IPS-15b (cell line): ENCODE measurements at regions not wholly inside any gene's neighbourhood (a gene's known extent, or its start where the extent isn't known, plus 50 kb on each side); places are given as distances from the start of the nearest gene placed in this dataset.

Experiments
- H3K27me3 ChIP-seq: one replicate; pipeline ENCODE4 v1.6.1; 2013; ENCODE audit warnings: low read length; ENCODE audit not compliant: control insufficient read depth, insufficient read depth
- H3K36me3 ChIP-seq: one replicate; pipeline ENCODE4 v1.6.1; 2013; ENCODE audit warnings: low read length; ENCODE audit not compliant: control insufficient read depth, insufficient read depth
- H3K4me1 ChIP-seq: one replicate; pipeline ENCODE4 v1.6.1; 2013; ENCODE audit warnings: mild to moderate bottlenecking, low read length; ENCODE audit not compliant: control insufficient read depth, insufficient read depth
- H3K4me3 ChIP-seq: one replicate; pipeline ENCODE4 v1.5.1; 2013; ENCODE audit warnings: low read depth, low read length
- H3K9ac ChIP-seq: one replicate; pipeline ENCODE4 v1.6.1; 2013; ENCODE audit warnings: low read depth, mild to moderate bottlenecking, low read length
- H3K9me3 ChIP-seq: one replicate; pipeline ENCODE4 v1.6.1; 2013; ENCODE audit warnings: mild to moderate bottlenecking, low read length; ENCODE audit not compliant: control insufficient read depth, insufficient read depth

DNA sequence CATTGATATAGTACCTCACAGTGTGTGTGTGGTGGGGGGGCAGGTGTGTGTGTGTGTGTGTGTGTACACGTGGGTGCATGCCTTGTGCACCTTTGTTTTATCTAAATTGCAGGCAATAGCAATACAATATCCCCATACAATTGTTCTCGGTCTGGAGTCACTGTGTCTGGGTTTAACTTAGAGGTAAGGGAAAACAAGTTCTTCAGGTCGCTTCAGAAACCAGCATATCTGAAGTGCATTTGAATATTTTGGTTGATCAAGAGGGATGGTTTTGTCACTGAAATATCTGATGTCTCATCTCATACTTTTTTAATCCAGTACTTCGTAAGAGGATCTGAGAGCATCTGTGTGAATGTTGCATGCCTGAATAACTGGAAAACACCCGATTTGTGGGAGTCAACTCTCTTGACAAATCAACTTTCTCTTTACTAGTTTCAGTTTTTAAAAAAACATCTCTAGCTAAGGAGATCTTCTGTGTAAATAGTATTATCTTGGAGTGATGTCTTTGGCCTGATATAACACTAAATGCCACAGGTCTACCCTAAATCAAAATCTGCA, 206.8 kb upstream of the NR2F2 start:
- H3K36me3 ChIP-seq: no peaks in the 10 kb centered on the region

DNA sequence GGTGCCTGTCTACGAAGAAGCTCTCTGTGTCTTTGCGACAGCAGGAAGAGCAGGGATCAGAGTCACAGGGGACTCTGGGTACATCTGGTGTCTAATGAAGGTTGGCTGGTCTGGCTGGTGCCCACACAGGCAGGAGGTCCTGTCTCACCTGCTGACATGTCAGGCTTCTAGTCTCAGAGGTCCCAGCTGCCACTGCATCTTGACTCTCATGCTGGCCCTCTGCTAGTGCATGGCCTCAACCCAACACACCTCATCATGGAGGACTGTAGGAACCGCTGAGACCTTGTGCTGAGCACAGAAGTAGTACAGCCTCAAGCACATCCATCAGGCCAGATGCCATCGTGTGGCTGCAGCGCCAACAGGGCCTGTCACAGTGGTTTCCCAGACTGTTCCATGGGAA, 206.1 kb upstream of the NR2F2 start:
- H3K36me3 ChIP-seq: no peaks in the 10 kb centered on the region

More for the DNA sequence above, 206.8 kb upstream of the NR2F2 start:
- Histone ChIP-seq H3K9me3 (no peaks in the 10 kb centered on the region), H3K27me3 (no peaks in the 10 kb centered on the region), H3K4me3 (no peak overlapping the region), H3K4me1 (peaks cover 6% of the 10 kb centered on the region), H3K9ac (no peak overlapping the region)

DNA sequence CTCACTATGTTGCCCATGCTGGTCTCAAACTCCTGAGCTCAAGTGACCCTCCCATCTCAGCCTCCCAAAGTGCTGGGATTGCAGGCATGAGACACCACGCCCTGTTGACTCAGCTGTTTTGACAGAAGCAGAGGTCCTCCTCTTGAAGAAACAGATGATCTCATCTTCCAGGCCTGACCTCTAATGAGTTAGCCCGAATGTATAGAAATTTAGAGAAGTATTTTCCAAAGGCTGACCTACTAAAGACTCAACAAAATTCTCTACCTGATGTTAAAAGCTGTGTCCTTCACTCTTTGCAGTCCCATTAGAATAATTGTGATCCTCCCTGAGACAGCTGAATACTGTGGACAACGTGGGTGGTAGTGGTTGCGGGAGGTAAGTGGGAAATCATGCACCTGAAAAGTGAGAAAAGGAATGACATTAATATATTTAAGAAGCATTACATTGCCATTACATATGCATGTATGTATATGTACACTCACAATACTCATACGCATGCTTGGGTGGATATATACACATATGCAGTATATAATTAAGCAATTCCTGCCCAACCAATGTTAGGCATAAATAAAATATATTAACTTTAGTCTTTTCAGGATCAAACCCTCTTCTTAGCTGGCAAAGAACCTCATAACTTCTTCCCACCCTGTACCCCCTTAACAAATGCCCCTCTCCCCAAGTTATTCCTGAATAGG, 204.6 kb upstream of the NR2F2 start:
- Histone ChIP-seq H3K27me3 (no peaks in the 10 kb centered on the region), H3K4me1 (no peaks in the 10 kb centered on the region), H3K9me3 (no peaks in the 10 kb centered on the region), H3K36me3 (no peaks in the 10 kb centered on the region), H3K9ac (no peak overlapping the region), H3K4me3 (no peak overlapping the region)

More for the DNA sequence above, 206.1 kb upstream of the NR2F2 start:
- Histone ChIP-seq H3K27me3 (no peaks in the 10 kb centered on the region), H3K9me3 (no peaks in the 10 kb centered on the region), H3K9ac (no peak overlapping the region), H3K4me1 (peaks cover 6% of the 10 kb centered on the region), H3K4me3 (no peak overlapping the region)

DNA sequence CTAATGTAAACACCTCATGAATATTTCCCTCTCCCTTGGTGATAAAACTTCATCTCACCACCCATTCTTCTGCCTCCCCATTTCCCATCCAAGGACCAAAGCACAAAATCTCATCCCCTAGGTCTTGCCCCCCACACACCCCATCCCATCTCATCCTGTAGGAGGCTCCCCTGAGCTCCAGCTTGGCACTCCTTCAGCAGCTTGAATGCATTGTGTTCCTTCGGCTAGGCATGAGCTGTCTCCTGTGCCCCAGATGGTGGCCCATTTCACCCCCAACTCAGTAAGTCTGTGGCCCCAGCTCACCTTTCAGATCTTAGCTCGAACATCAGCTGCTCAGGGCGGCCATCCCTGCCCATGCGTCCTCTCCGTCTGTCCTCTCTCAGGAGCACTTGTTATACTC, 203.6 kb upstream of the NR2F2 start:
- H3K36me3 ChIP-seq: no peaks in the 10 kb centered on the region
- H3K9me3 ChIP-seq: no peaks in the 10 kb centered on the region
- no peak overlapping the region for H3K4me3 ChIP-seq
- H3K4me1 ChIP-seq: no peaks in the 10 kb centered on the region
- H3K27me3 ChIP-seq: no peaks in the 10 kb centered on the region
- no peak overlapping the region for H3K9ac ChIP-seq

DNA sequence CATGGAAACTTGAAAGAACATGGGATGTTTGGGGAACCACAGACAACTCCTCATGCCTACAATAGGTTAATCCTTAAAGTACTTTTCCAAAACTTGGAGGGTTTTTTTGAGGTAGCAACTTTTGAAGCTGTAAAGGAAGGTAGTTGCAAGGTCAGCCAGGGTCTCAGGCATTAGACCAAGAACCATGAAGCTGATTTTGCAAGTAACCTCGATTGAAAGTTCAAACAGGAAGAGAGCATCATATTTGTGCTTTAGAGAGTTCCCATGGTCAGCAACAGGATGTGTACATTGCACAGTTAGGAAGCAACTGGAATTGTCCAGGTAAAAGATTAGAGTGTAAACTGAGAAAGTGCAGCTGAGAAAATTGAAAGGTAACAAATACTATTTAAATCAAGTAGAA, 199.8 kb upstream of the NR2F2 start:
- Histone ChIP-seq H3K27me3 (no peaks in the 10 kb centered on the region), H3K4me1 (no peaks in the 10 kb centered on the region), H3K4me3 (no peak overlapping the region), H3K36me3 (no peaks in the 10 kb centered on the region), H3K9me3 (no peaks in the 10 kb centered on the region), H3K9ac (no peak overlapping the region)

DNA sequence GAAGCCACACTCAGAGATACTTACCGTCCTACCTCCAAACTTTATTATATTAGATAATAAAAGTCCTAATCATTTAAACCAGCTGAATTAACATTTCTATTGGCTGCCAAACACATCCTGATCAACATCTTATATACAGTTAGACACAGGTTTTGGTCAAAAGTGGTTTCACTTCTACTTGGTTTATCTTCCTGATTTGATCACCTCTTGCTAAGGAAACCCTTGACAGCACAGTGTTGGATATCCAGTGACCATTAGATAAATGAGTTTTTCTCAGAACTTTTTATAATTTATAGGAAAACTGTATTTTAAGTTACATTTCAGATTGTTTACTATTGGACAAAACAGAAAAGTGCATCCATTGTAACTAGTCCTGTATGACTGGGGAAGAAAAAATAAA, 198.4 kb upstream of the NR2F2 start:
- H3K36me3 ChIP-seq: no peaks in the 10 kb centered on the region
- H3K9ac ChIP-seq: no peak overlapping the region
- no peaks in the 10 kb centered on the region for H3K27me3 ChIP-seq
- H3K9me3 ChIP-seq: no peaks in the 10 kb centered on the region
- no peak overlapping the region for H3K4me3 ChIP-seq
- H3K4me1 ChIP-seq: no peaks in the 10 kb centered on the region

DNA sequence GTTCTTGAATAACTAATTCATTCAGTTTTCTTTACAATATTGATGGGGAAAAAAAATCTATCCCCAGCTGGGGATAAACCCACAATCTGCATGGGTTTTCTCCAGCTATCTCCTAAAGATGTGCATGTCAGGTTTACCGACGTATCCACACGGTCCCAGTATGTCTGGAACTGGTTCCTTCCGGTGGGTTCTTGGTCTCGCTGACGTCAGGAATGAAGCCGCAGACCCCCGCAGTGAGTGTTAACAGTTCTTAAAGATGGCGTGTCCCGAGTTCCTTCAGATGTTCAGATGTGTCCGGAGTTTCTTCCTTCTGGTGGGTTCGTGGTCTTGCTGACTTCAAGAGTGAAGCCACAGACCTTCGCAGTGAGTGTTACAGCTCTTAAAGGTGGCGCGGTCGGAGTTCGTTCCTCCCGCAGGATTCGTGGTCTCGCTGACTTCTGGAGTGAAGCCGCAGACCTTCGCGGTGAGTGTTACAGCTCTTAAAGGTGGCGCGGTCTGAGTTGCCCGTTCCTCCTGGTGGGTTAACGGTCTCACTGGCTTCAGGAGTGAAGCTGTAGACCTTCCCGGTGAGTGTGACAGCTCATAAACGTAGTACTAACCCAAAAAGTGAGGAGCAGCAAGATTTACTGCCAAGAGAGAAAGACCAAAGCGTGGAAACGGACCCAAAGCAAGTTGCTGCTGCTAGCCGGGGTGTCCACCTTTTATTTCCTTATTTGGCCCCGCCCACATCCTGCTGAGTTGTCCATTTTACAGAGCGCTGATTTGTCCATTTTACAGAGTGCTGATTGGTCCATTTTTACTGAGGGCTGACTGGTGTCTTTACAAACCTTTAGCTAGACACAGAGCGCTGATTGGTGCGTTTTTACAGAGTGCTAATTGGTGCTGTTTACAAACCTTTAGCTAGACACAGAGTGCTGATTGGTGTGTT, 195.1 kb upstream of the NR2F2 start:
- Histone ChIP-seq H3K4me3 (no peak overlapping the region), H3K9ac (no peak overlapping the region), H3K9me3 (no peaks in the 10 kb centered on the region), H3K36me3 (no peaks in the 10 kb centered on the region), H3K27me3 (no peaks in the 10 kb centered on the region), H3K4me1 (no peaks in the 10 kb centered on the region)

GRCh38 chr15:96138985-96139384, 191.5 kb upstream of the NR2F2 start:
- Histone ChIP-seq H3K9ac (no peak overlapping the region), H3K9me3 (no peaks in the 10 kb centered on the region)

GRCh38 chr15:96142498-96142897, 188.0 kb upstream of the NR2F2 start:
- H3K4me3 ChIP-seq: no peak overlapping the region
- H3K36me3 ChIP-seq: no peaks in the 10 kb centered on the region
- H3K4me1 ChIP-seq: peaks cover 4% of the 10 kb centered on the region
- H3K9ac ChIP-seq: no peak overlapping the region
- no peaks in the 10 kb centered on the region for H3K9me3 ChIP-seq
- no peaks in the 10 kb centered on the region for H3K27me3 ChIP-seq

More at GRCh38 chr15:96138985-96139384, 191.5 kb upstream of the NR2F2 start:
- no peak overlapping the region for H3K4me3 ChIP-seq
- no peaks in the 10 kb centered on the region for H3K36me3 ChIP-seq
- peaks cover 4% of the 10 kb centered on the region for H3K4me1 ChIP-seq
- no peaks in the 10 kb centered on the region for H3K27me3 ChIP-seq

- Histone ChIP-seq H3K27me3 (no peaks in the 10 kb centered on the region), H3K9ac (no peak overlapping the region), H3K36me3 (no peaks in the 10 kb centered on the region), H3K9me3 (no peaks in the 10 kb centered on the region), H3K4me3 (no peak overlapping the region), H3K4me1 (peaks cover 4% of the 10 kb centered on the region)
These were observed 185.8 kb upstream of the NR2F2 start for GRCh38 chr15:96144734-96145133.

GRCh38 chr15:96146726-96147125, 183.8 kb upstream of the NR2F2 start:
- Histone ChIP-seq H3K27me3 (no peaks in the 10 kb centered on the region), H3K9me3 (no peaks in the 10 kb centered on the region), H3K4me1 (no peaks in the 10 kb centered on the region), H3K4me3 (no peak overlapping the region), H3K9ac (no peak overlapping the region), H3K36me3 (no peaks in the 10 kb centered on the region)
